Lung microvascular endothelial cell (primary cell): ENCODE measurements at regions not wholly inside any gene's neighbourhood (a gene's known extent, or its start where the extent isn't known, plus 50 kb on each side); places are given as distances from the start of the nearest gene placed in this dataset.

Source experiments
- DNase-seq, 2 donors: peaks; one replicate each; pipeline versions ENCODE4 v3.0.0 to v3.0.0-alpha.2; 2010; ENCODE audit warnings: low read depth in 2 of 2

GRCh38 chr14:86640288-86640687 is 1110.3 kb downstream of the FLRT2 start:
- no peak for DNase-seq

- no peak for DNase-seq
These were observed 1109.7 kb downstream of the FLRT2 start for GRCh38 chr14:86639666-86640065.

- no peak for DNase-seq
These were observed 1109.2 kb downstream of the FLRT2 start for GRCh38 chr14:86639146-86639545.

- no peak for DNase-seq
These were observed 1097.1 kb downstream of the FLRT2 start for GRCh38 chr14:86627080-86627479.

GRCh38 chr14:86626530-86626929 is 1096.6 kb downstream of the FLRT2 start:
- no peak for DNase-seq

- DNase-seq, result no peak
These were observed 1095.7 kb downstream of the FLRT2 start for GRCh38 chr14:86625637-86626036.

- DNase-seq, result no peak
These were observed 1089.8 kb downstream of the FLRT2 start for GRCh38 chr14:86619726-86620125.

- DNase-seq, result no peak
These were observed 1083.8 kb downstream of the FLRT2 start for GRCh38 chr14:86613786-86614185.

GRCh38 chr14:86613126-86613525 is 1083.2 kb downstream of the FLRT2 start:
- no peak for DNase-seq

- no peak for DNase-seq
These were observed 1074.6 kb downstream of the FLRT2 start for GRCh38 chr14:86604561-86604960.

GRCh38 chr14:86602263-86602662 is 1072.3 kb downstream of the FLRT2 start:
- no peak for DNase-seq

GRCh38 chr14:86601813-86602212 is 1071.9 kb downstream of the FLRT2 start:
- DNase-seq, result no peak

GRCh38 chr14:86597279-86597678 is 1067.3 kb downstream of the FLRT2 start:
- no peak for DNase-seq

- DNase-seq, result no peak
These were observed 1066.1 kb downstream of the FLRT2 start for GRCh38 chr14:86596024-86596423.

GRCh38 chr14:86575141-86575540 is 1045.2 kb downstream of the FLRT2 start:
- no peak for DNase-seq

GRCh38 chr14:86574778-86575129 is 1044.8 kb downstream of the FLRT2 start:
- no peak for DNase-seq

GRCh38 chr14:86574051-86574777 is 1044.3 kb downstream of the FLRT2 start:
- DNase-seq, result no peak

- no peak for DNase-seq
These were observed 1040.4 kb downstream of the FLRT2 start for GRCh38 chr14:86570371-86570770.

GRCh38 chr14:86543521-86543920 is 1013.6 kb downstream of the FLRT2 start:
- no peak for DNase-seq

- no peak for DNase-seq
These were observed 1012.0 kb downstream of the FLRT2 start for GRCh38 chr14:86541972-86542371.

GRCh38 chr14:86540636-86541247 is 1010.8 kb downstream of the FLRT2 start:
- DNase-seq, result no peak

- DNase-seq, result no peak
These were observed 1009.6 kb downstream of the FLRT2 start for GRCh38 chr14:86539361-86540070.

- DNase-seq, result no peak
These were observed 1003.9 kb downstream of the FLRT2 start for GRCh38 chr14:86533834-86534233.
